ENCODE measurements at regions not wholly inside any gene's neighbourhood (a gene's known extent, or its start where the extent isn't known, plus 50 kb on each side); places are given as distances from the start of the nearest gene placed in this dataset.

DNA sequence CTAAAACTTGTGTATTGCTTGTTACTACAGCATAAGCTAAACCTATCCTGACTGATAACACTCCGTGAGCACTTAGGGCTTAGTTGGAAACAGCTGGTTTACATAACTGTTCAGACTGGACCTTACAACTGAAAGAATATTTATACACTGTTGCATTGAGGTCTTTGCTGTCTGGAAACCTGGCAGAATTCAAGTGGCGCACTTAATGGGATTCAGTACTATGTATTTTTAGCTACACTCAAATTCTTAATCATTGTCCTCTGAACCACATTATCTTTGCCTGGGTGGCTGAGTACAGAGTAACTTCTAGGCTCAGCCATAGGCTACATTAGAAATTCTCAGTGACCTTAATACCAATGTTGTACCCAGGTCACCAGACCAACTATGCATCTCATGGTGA, 172.9 kb downstream of the PMP22 start:
- Histone ChIP-seq H3K9me3 (replicated peaks; ENCODE audit: control insufficient read depth, insufficient read depth, low read depth, low read length) (no peaks in the 10 kb centered on the region), H2AFZ (ENCODE audit: low read depth, low read length) (no peak overlapping the region), H3K4me3 (no peak overlapping the region), H3K9me1 (ENCODE audit: control insufficient read depth, insufficient read depth, low read length) (no peaks in the 10 kb centered on the region), H3K36me3 (ENCODE audit: control insufficient read depth, insufficient read depth, low read length) (no peaks in the 10 kb centered on the region), H3K4me2 (ENCODE audit: insufficient read depth, low read length) (no peak overlapping the region), H3K4me1 (replicated peaks in 1 of 2; ENCODE audit: control insufficient read depth in 2 of 2, insufficient read depth in 2 of 2, low read length in 2 of 2) (no peaks in the 10 kb centered on the region), H4K20me1 (replicated peaks; ENCODE audit: control insufficient read depth, insufficient read depth, low read length) (no peaks in the 10 kb centered on the region), H3K27me3 (ENCODE audit: control insufficient read depth in 2 of 2, insufficient read depth in 2 of 2, low read length in 2 of 2) (no peaks in the 10 kb centered on the region), H3K27ac (ENCODE audit: extremely low read depth, low read depth, low read length) (no peak overlapping the region), H3K9ac (ENCODE audit: insufficient read depth in 1 of 2, low read depth in 2 of 2, low read length in 2 of 2) (no peak overlapping the region), H3K79me2 (ENCODE audit: control insufficient read depth, insufficient read depth, low read length) (no peaks in the 10 kb centered on the region)
- in situ Hi-C loops (cut with MboI), result no loop called here
- intact Hi-C loops (cut with micrococcal nuclease), result no loop called here
- TF ChIP-seq, protein P1, sequence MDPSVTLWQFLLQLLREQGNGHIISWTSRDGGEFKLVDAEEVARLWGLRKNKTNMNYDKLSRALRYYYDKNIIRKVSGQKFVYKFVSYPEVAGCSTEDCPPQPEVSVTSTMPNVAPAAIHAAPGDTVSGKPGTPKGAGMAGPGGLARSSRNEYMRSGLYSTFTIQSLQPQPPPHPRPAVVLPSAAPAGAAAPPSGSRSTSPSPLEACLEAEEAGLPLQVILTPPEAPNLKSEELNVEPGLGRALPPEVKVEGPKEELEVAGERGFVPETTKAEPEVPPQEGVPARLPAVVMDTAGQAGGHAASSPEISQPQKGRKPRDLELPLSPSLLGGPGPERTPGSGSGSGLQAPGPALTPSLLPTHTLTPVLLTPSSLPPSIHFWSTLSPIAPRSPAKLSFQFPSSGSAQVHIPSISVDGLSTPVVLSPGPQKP (CRISPR knock-in tag; IDR thresholded peaks at IDR 0.05), result no peak
- no peak for TF ChIP-seq EGR1 (conservative IDR thresholded peaks at IDR 0.05)
- no peak for TF ChIP-seq HCFC1 (IDR thresholded peaks at IDR 0.05; ENCODE audit: low read depth, low read length)
- TF ChIP-seq, protein P2, sequence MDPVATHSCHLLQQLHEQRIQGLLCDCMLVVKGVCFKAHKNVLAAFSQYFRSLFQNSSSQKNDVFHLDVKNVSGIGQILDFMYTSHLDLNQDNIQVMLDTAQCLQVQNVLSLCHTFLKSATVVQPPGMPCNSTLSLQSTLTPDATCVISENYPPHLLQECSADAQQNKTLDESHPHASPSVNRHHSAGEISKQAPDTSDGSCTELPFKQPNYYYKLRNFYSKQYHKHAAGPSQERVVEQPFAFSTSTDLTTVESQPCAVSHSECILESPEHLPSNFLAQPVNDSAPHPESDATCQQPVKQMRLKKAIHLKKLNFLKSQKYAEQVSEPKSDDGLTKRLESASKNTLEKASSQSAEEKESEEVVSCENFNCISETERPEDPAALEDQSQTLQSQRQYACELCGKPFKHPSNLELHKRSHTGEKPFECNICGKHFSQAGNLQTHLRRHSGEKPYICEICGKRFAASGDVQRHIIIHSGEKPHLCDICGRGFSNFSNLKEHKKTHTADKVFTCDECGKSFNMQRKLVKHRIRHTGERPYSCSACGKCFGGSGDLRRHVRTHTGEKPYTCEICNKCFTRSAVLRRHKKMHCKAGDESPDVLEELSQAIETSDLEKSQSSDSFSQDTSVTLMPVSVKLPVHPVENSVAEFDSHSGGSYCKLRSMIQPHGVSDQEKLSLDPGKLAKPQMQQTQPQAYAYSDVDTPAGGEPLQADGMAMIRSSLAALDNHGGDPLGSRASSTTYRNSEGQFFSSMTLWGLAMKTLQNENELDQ (CRISPR knock-in tag; IDR thresholded peaks at IDR 0.05; ENCODE audit: borderline replicate concordance), result no peak
- FAIRE-seq, result no peak
- CTCF ChIA-PET (ENCODE audit: low intra/inter-chr PET ratio), result no interaction called here
- 0% methylated on average over 2 of the region's 2 CpGs for WGBS (ENCODE audit: insufficient coverage, low coverage, missing lambda C conversion rate)
- no peak for ATAC-seq
- POLR2A ChIA-PET, result no interaction called here
- BruUV-seq (replicated peaks), result no TSS peak
- no peak for DNase-seq (ENCODE audit: extremely low read depth in 1 of 4, low spot score in 3 of 4)
